NB4 (cell line): ENCODE measurements at regions not wholly inside any gene's neighbourhood (a gene's known extent, or its start where the extent isn't known, plus 50 kb on each side); places are given as distances from the start of the nearest gene placed in this dataset.

ENCODE experiments used
- DNase-seq: peaks from one replicate; pipeline ENCODE4 v3.0.0; 2010; ENCODE audit warnings: low read depth
- H3K4me3 ChIP-seq: one replicate; pipeline ENCODE4 v1.5.1; 2011; ENCODE audit warnings: mild to moderate bottlenecking, low read depth, low read length, moderate library complexity
- MAX ChIP-seq: IDR thresholded peaks from 2 replicates; pipeline ENCODE4 v1.6.1; 2011; ENCODE audit warnings: low read depth, low read length
- MYC ChIP-seq: IDR thresholded peaks from 2 replicates; pipeline ENCODE4 v1.6.1; 2011; ENCODE audit warnings: low read depth, low read length
- POLR2A ChIP-seq: IDR thresholded peaks from 2 replicates; pipeline ENCODE4 v1.6.1; 2011; ENCODE audit warnings: mild to moderate bottlenecking; ENCODE audit not compliant: insufficient read length; ENCODE audit errors: extremely low read depth
- TF ChIP-seq, protein P1 (sequence below): IDR thresholded peaks from one replicate; pipeline ENCODE4 v1.5.1; 2012; ENCODE audit warnings: low read depth, low read length

GRCh38 chr3:64935971-64936370 is 248.2 kb upstream of the ADAMTS9 start:
- no peak for DNase-seq
- TF ChIP-seq POLR2A (no peak), MYC (no peak), MAX (no peak)
- TF ChIP-seq, protein P1, sequence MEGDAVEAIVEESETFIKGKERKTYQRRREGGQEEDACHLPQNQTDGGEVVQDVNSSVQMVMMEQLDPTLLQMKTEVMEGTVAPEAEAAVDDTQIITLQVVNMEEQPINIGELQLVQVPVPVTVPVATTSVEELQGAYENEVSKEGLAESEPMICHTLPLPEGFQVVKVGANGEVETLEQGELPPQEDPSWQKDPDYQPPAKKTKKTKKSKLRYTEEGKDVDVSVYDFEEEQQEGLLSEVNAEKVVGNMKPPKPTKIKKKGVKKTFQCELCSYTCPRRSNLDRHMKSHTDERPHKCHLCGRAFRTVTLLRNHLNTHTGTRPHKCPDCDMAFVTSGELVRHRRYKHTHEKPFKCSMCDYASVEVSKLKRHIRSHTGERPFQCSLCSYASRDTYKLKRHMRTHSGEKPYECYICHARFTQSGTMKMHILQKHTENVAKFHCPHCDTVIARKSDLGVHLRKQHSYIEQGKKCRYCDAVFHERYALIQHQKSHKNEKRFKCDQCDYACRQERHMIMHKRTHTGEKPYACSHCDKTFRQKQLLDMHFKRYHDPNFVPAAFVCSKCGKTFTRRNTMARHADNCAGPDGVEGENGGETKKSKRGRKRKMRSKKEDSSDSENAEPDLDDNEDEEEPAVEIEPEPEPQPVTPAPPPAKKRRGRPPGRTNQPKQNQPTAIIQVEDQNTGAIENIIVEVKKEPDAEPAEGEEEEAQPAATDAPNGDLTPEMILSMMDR: no peak
- H3K4me3 ChIP-seq: no peak overlapping the region

DNA sequence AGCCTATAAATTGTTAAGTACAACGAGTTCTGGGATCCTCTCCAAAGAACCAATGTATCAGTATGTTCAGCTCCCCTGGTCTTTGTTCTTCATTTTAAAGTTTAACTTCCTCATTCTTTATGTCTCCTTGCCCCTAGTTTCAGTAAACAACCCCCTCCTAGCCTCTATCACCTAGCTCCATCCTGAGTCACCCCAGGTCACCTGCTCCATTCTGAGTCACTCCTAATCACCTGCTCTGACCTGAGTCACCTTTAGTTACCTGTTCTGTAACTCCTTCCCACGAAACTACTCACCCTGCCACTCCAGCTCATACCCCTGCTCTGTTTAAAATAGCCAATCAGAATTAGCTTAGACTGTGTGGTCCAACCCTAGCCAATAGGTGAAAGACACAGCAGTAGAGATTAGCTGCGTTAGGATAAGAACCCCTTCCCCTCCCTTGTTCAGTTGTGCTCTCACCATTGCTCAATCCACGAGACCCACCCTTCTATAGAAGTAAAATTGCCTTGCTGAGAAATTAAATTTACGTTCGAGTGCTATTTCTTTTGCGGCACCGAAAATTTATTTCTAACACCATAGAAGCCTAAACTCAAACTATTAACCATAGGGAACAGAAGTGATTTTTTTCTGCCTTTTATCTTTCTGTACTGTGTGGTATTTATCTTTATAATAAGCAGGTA is 245.0 kb upstream of the ADAMTS9 start:
- TF ChIP-seq, protein P1: no peak
- TF ChIP-seq MAX (no peak), POLR2A (no peak), MYC (no peak)
- no peak for DNase-seq
- H3K4me3 ChIP-seq: no peak overlapping the region

GRCh38 chr3:64932016-64932518 is 244.3 kb upstream of the ADAMTS9 start:
- no peak for TF ChIP-seq MAX
- TF ChIP-seq POLR2A: no peak
- TF ChIP-seq MYC: no peak
- TF ChIP-seq, protein P1: no peak
- no peak overlapping the region for H3K4me3 ChIP-seq
- DNase-seq: no peak

- no peak overlapping the region for H3K4me3 ChIP-seq
- TF ChIP-seq MAX (no peak), MYC (no peak), POLR2A (no peak)
- TF ChIP-seq, protein P1: no peak
- no peak for DNase-seq
Observed at GRCh38 chr3:64930891-64931290, 243.1 kb upstream of the ADAMTS9 start.

GRCh38 chr3:64928683-64929082 is 240.9 kb upstream of the ADAMTS9 start:
- TF ChIP-seq MAX: no peak
- TF ChIP-seq MYC: no peak
- TF ChIP-seq, protein P1: no peak
- TF ChIP-seq POLR2A: no peak
- no peak overlapping the region for H3K4me3 ChIP-seq
- DNase-seq: no peak

DNA sequence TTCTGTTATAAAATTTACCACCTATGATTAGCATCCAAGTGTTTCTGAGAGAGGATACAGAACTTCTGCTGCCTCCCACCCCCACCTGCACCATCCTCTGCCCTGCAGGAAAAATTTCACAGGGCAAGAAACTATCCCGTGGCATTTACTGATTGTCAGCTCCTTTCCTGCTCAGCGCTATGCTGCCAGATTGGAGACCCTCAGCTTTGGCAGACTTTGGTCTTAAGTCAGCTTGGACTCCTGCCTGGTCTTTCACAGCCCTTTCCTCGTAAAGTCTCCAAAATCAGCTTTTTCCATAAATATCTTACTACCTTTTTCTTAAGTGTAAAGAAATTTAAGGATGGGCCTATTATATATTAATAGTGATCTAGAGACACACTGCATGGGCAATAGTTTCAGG is 239.9 kb upstream of the ADAMTS9 start:
- TF ChIP-seq, protein P1: no peak
- no peak for TF ChIP-seq POLR2A
- TF ChIP-seq MYC: no peak
- TF ChIP-seq MAX: no peak

More for the DNA sequence above, 239.9 kb upstream of the ADAMTS9 start:
- no peak overlapping the region for H3K4me3 ChIP-seq
- no peak for DNase-seq
